Keratinocyte (primary cell): ENCODE measurements at regions not wholly inside any gene's neighbourhood (a gene's known extent, or its start where the extent isn't known, plus 50 kb on each side); places are given as distances from the start of the nearest gene placed in this dataset.
A peak's percentile ranks its signal among the peaks of the same experiment; 100 is the strongest.

ENCODE experiments used
- DNase-seq: peaks from one replicate; pipeline ENCODE4 v3.0.0-alpha.2; 2011; ENCODE audit warnings: low read depth, missing footprints, low spot score
- FAIRE-seq: peaks from 2 replicates; lab custom pipeline; 2011; peaks lifted over from hg19 to GRCh38; lab: Jason Lieb, UNC
- H2AFZ ChIP-seq: 2 replicates; pipeline ENCODE4 v1.6.0; 2012; ENCODE audit warnings: low read length, control low read depth, inconsistent platforms; ENCODE audit not compliant: control insufficient read depth
- H3K27ac ChIP-seq: 2 replicates; pipeline ENCODE4 v1.5.1; 2011; ENCODE audit warnings: low read length; ENCODE audit not compliant: control insufficient read depth, insufficient read depth
- H3K27me3 ChIP-seq: 3 replicates; pipeline ENCODE4 v1.6.0; 2011; ENCODE audit warnings: low read length; ENCODE audit not compliant: control insufficient read depth, insufficient read depth; ENCODE audit errors: extremely low read depth
- H3K36me3 ChIP-seq, 2 experiments: 2 replicates in 1 of 2; 3 replicates in 1 of 2; pipeline ENCODE4 v1.5.1; 2011; ENCODE audit warnings: low read length in 2 of 2, mild to moderate bottlenecking in 1 of 2; ENCODE audit not compliant: control insufficient read depth in 2 of 2, insufficient read depth in 2 of 2; ENCODE audit errors: extremely low read depth in 1 of 2
- H3K4me1 ChIP-seq: 3 replicates; pipeline ENCODE4 v1.5.1; 2011; ENCODE audit warnings: low read length; ENCODE audit not compliant: control insufficient read depth, insufficient read depth; ENCODE audit errors: extremely low read depth
- H3K4me2 ChIP-seq: 3 replicates; pipeline ENCODE4 v1.6.0; 2011; ENCODE audit warnings: low read depth, low read length; ENCODE audit not compliant: control insufficient read depth, insufficient read depth; ENCODE audit errors: extremely low read depth
- H3K4me3 ChIP-seq, 3 experiments: fragments of 200-600 bp in 1 of 3; sonication (generic) in 1 of 3; 2 replicates in 2 of 3; 3 replicates in 1 of 3; pipeline ENCODE4 v1.5.1; 2011 to 2016; ENCODE audit warnings: low read length in 3 of 3, mild to moderate bottlenecking in 3 of 3, control low read depth in 2 of 3, inconsistent platforms in 1 of 3, low read depth in 1 of 3, mixed read lengths in 1 of 3, mixed run types in 1 of 3, moderate library complexity in 1 of 3; ENCODE audit not compliant: control insufficient read depth in 2 of 3, insufficient read depth in 2 of 3; ENCODE audit errors: extremely low read depth in 1 of 3
- H3K79me2 ChIP-seq: 2 replicates; pipeline ENCODE4 v1.6.0; 2012; ENCODE audit warnings: low read length; ENCODE audit not compliant: control insufficient read depth, insufficient read depth
- H3K9ac ChIP-seq: 3 replicates; pipeline ENCODE4 v1.6.0; 2011; ENCODE audit warnings: low read length; ENCODE audit not compliant: control insufficient read depth, insufficient read depth; ENCODE audit errors: extremely low read depth
- H3K9me1 ChIP-seq: 3 replicates; pipeline ENCODE4 v1.6.0; 2011; ENCODE audit warnings: low read length; ENCODE audit not compliant: control insufficient read depth, insufficient read depth; ENCODE audit errors: extremely low read depth
- H3K9me3 ChIP-seq: 2 replicates; pipeline ENCODE4 v1.5.1; 2012; ENCODE audit warnings: low read depth, low read length; ENCODE audit not compliant: control insufficient read depth
- H4K20me1 ChIP-seq: 3 replicates; pipeline ENCODE4 v1.6.0; 2011; ENCODE audit warnings: low read length; ENCODE audit not compliant: control insufficient read depth, insufficient read depth; ENCODE audit errors: extremely low read depth
- EZH2 ChIP-seq: IDR thresholded peaks from one replicate; pipeline ENCODE4 v1.6.1; 2012; ENCODE audit warnings: inconsistent platforms, mild to moderate bottlenecking, low read length, moderate library complexity
- dilution Hi-C: fragments of 300-500 bp; cut with MboI; formaldehyde crosslinking; loops from one replicate; pipeline ENCODE4 v1.7.0; 2020; ENCODE audit warnings: low sequenced_read_pairs; ENCODE audit not compliant: extremely low pct_ligation_motif_present
- TF ChIP-seq, protein P1 (sequence below), 3 experiments: IDR thresholded peaks in 1 of 3; conservative IDR thresholded peaks in 1 of 3; optimal IDR thresholded peaks in 1 of 3; 2 replicates in 2 of 3; 3 replicates in 1 of 3; pipeline versions ENCODE3 to v1.5.1; 2011; ENCODE audit warnings: low read length in 3 of 3, mild to moderate bottlenecking in 3 of 3, moderate library complexity in 2 of 3, control low read depth in 1 of 3, inconsistent platforms in 1 of 3; ENCODE audit not compliant: insufficient read depth in 2 of 3; ENCODE audit errors: extremely low read depth in 1 of 3

DNA sequence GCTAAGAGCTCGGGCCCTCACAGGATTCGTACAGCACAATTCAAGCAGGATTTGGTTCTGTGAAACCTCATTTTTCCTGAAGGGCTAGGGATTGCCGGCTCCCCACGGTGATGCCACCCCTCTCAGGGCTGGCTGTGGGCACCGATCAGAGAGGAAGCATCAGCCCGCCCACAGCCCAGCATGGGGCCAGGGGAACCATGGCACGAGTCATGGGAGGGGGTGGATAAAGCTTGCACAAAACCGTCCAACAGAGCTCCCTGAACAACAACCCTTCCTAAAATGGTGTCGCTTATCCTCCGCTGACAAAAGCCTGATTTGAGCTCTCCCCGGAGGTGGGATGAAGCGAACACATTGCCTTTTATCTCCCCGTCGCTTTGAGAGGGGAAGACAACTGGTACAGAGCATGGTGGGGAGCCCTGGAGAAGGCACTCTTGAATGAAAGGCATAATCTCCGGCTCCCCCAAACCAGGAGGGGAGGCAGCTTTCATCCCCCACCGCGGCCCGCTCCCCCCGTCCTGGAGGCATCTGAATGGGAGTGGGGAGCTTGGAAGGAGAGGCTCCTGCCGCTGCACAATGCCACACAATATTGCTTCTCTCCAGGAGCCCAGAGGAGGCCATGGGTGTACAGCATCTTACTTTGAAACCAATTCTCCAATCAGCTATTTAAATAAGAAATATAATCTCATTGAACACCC lies 144.0 kb downstream of the RPS24 start:
- Histone ChIP-seq H3K4me2 (no peak overlapping the region), H3K9me1 (no peaks in the 10 kb centered on the region), H3K4me1 (peaks cover 30% of the 10 kb centered on the region), H2AFZ (no peak overlapping the region), H3K4me3 (no peak overlapping the region), H3K9me3 (no peaks in the 10 kb centered on the region), H3K27ac (no peak overlapping the region), H4K20me1 (no peaks in the 10 kb centered on the region), H3K36me3 (no peaks in the 10 kb centered on the region), H3K79me2 (no peaks in the 10 kb centered on the region), H3K9ac (no peak overlapping the region), H3K27me3 (peaks cover 5% of the 10 kb centered on the region)
- dilution Hi-C loops, result no loop called here
- FAIRE-seq, result no peak
- TF ChIP-seq EZH2, result no peak
- TF ChIP-seq, protein P1, sequence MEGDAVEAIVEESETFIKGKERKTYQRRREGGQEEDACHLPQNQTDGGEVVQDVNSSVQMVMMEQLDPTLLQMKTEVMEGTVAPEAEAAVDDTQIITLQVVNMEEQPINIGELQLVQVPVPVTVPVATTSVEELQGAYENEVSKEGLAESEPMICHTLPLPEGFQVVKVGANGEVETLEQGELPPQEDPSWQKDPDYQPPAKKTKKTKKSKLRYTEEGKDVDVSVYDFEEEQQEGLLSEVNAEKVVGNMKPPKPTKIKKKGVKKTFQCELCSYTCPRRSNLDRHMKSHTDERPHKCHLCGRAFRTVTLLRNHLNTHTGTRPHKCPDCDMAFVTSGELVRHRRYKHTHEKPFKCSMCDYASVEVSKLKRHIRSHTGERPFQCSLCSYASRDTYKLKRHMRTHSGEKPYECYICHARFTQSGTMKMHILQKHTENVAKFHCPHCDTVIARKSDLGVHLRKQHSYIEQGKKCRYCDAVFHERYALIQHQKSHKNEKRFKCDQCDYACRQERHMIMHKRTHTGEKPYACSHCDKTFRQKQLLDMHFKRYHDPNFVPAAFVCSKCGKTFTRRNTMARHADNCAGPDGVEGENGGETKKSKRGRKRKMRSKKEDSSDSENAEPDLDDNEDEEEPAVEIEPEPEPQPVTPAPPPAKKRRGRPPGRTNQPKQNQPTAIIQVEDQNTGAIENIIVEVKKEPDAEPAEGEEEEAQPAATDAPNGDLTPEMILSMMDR (optimal IDR thresholded peaks at IDR 0.05 in 1 of 3, IDR thresholded peaks at IDR 0.05 in 1 of 3, conservative IDR thresholded peaks at IDR 0.05 in 1 of 3; ENCODE audit: extremely low read depth in 1 of 3, insufficient read depth in 2 of 3, low read length in 3 of 3), result no peak
- no peak for DNase-seq

DNA sequence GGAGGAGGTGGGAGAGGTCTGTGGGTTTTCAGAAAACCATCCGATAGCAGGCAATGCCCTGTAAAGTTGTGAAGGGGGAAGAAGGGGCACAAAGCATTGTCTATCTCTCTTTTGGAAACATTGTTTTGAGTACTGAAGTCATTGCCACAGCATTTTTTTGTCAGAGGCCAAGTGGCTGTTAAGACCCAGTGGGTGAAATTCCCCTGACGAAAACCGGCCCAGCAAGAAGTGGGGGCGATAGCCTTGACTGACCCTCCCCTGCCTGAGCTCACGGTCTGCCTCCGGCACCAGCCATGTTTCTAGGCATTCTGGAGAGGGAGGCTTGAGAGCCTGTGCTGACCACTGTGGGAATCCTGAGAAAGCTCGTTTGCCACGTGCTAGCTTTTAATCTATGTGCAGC lies 144.7 kb downstream of the RPS24 start:
- Histone ChIP-seq H3K4me2 (peak overlapping the region; percentile 34), H3K4me1 (peaks cover 30% of the 10 kb centered on the region), H3K9ac (no peak overlapping the region), H3K4me3 (no peak overlapping the region), H3K9me3 (no peaks in the 10 kb centered on the region), H3K27ac (no peak overlapping the region), H3K9me1 (no peaks in the 10 kb centered on the region), H3K36me3 (no peaks in the 10 kb centered on the region), H4K20me1 (no peaks in the 10 kb centered on the region), H3K79me2 (no peaks in the 10 kb centered on the region), H2AFZ (no peak overlapping the region), H3K27me3 (peaks cover 5% of the 10 kb centered on the region)
- dilution Hi-C loops, result no loop called here
- no peak for TF ChIP-seq EZH2
- TF ChIP-seq, protein P1 (optimal IDR thresholded peaks at IDR 0.05 in 1 of 3, IDR thresholded peaks at IDR 0.05 in 1 of 3, conservative IDR thresholded peaks at IDR 0.05 in 1 of 3; ENCODE audit: extremely low read depth in 1 of 3, insufficient read depth in 2 of 3, low read length in 3 of 3), result no peak
- DNase-seq (no peak), FAIRE-seq (no peak)
